Skeletal muscle tissue (tissue), 3 donors: ENCODE measurements at regions not wholly inside any gene's neighbourhood (a gene's known extent, or its start where the extent isn't known, plus 50 kb on each side); places are given as distances from the start of the nearest gene placed in this dataset.

Source experiments
- H3K27ac ChIP-seq: one replicate; pipeline ENCODE4 v1.7.0; 2013; ENCODE audit warnings: mild to moderate bottlenecking, low read depth, low read length, inconsistent platforms
- H3K27me3 ChIP-seq, 3 donors: one replicate each; pipeline ENCODE4 v1.7.0; 2013; ENCODE audit warnings: low read length in 3 of 3; ENCODE audit not compliant: control insufficient read depth in 3 of 3, insufficient read depth in 3 of 3
- H3K36me3 ChIP-seq, 3 donors: one replicate each; pipeline ENCODE4 v1.7.0; 2013; ENCODE audit warnings: low read length in 3 of 3; ENCODE audit not compliant: control insufficient read depth in 3 of 3, insufficient read depth in 3 of 3
- H3K4me1 ChIP-seq, 3 donors: one replicate each; pipeline ENCODE4 v1.7.0; 2013; ENCODE audit warnings: low read length in 3 of 3, mild to moderate bottlenecking in 3 of 3; ENCODE audit not compliant: control insufficient read depth in 3 of 3, insufficient read depth in 3 of 3
- H3K4me3 ChIP-seq, 3 donors: one replicate each; pipeline ENCODE4 v1.7.0; 2013; ENCODE audit warnings: low read length in 3 of 3
- H3K9ac ChIP-seq, 3 donors: one replicate each; pipeline ENCODE4 v1.7.0; 2013; ENCODE audit warnings: low read length in 3 of 3, mild to moderate bottlenecking in 3 of 3, moderate library complexity in 2 of 3, low read depth in 1 of 3
- H3K9me3 ChIP-seq, 3 donors: one replicate each; pipeline ENCODE4 v1.7.0; 2013; ENCODE audit warnings: low read length in 3 of 3; ENCODE audit not compliant: control insufficient read depth in 3 of 3
- donor health status: Osteomylitis.

GRCh38 chr5:2003206-2003605 lies 120.5 kb upstream of the IRX4 start:
- H3K9me3 ChIP-seq = peaks cover 0 to 2% (median 0%) of the 10 kb centered on the region in 3 donors
- H3K27ac ChIP-seq = no peak overlapping the region
- H3K9ac ChIP-seq = no peak overlapping the region
- no peak overlapping the region for H3K4me3 ChIP-seq
- H3K27me3 ChIP-seq = peaks cover 18 to 33% (median 31%) of the 10 kb centered on the region in 3 donors
- H3K36me3 ChIP-seq = no peaks in the 10 kb centered on the region
- H3K4me1 ChIP-seq = peaks cover 0 to 3% (median 3%) of the 10 kb centered on the region in 3 donors

GRCh38 chr5:2001300-2001699 lies 118.6 kb upstream of the IRX4 start:
- H3K27me3 ChIP-seq = peaks cover 6 to 20% (median 17%) of the 10 kb centered on the region in 3 donors

GRCh38 chr5:2000591-2000990 lies 117.9 kb upstream of the IRX4 start:
- no peak overlapping the region for H3K4me3 ChIP-seq
- no peak overlapping the region for H3K9ac ChIP-seq
- peaks cover 0 to 2% (median 0%) of the 10 kb centered on the region in 3 donors for H3K9me3 ChIP-seq
- no peaks in the 10 kb centered on the region for H3K4me1 ChIP-seq
- no peak overlapping the region for H3K27ac ChIP-seq
- H3K27me3 ChIP-seq = peaks cover 6 to 17% (median 15%) of the 10 kb centered on the region in 3 donors
- H3K36me3 ChIP-seq = no peaks in the 10 kb centered on the region

More at GRCh38 chr5:2001300-2001699, 118.6 kb upstream of the IRX4 start:
- Histone ChIP-seq H3K9ac (no peak overlapping the region), H3K9me3 (peaks cover 0 to 2% (median 0%) of the 10 kb centered on the region in 3 donors), H3K36me3 (no peaks in the 10 kb centered on the region), H3K27ac (no peak overlapping the region), H3K4me1 (no peaks in the 10 kb centered on the region), H3K4me3 (no peak overlapping the region)

GRCh38 chr5:1999794-2000193 lies 117.1 kb upstream of the IRX4 start:
- Histone ChIP-seq H3K36me3 (no peaks in the 10 kb centered on the region), H3K4me1 (no peaks in the 10 kb centered on the region), H3K27ac (no peak overlapping the region), H3K9me3 (peaks cover 0 to 2% (median 0%) of the 10 kb centered on the region in 3 donors), H3K9ac (no peak overlapping the region), H3K27me3 (peaks cover 2 to 15% (median 11%) of the 10 kb centered on the region in 3 donors), H3K4me3 (no peak overlapping the region)

- no peak overlapping the region for H3K27ac ChIP-seq
- H3K36me3 ChIP-seq = no peaks in the 10 kb centered on the region
- peaks cover 0 to 2% (median under 1%) of the 10 kb centered on the region in 3 donors for H3K9me3 ChIP-seq
- H3K4me1 ChIP-seq = no peaks in the 10 kb centered on the region
- peaks cover 2 to 8% (median 3%) of the 10 kb centered on the region in 3 donors for H3K27me3 ChIP-seq
- H3K9ac ChIP-seq = no peak overlapping the region
- no peak overlapping the region for H3K4me3 ChIP-seq
These were observed 116.1 kb upstream of the IRX4 start for GRCh38 chr5:1998716-1999317.

- H3K4me1 ChIP-seq = no peaks in the 10 kb centered on the region
- no peak overlapping the region for H3K9ac ChIP-seq
- H3K36me3 ChIP-seq = no peaks in the 10 kb centered on the region
- peaks cover under 1 to 4% (median 3%) of the 10 kb centered on the region in 3 donors for H3K27me3 ChIP-seq
- H3K4me3 ChIP-seq = no peak overlapping the region
- peaks cover 0 to 2% (median 0%) of the 10 kb centered on the region in 3 donors for H3K9me3 ChIP-seq
- no peak overlapping the region for H3K27ac ChIP-seq
These were observed 115.6 kb upstream of the IRX4 start for GRCh38 chr5:1998348-1998669.

GRCh38 chr5:1997640-1998347 lies 115.1 kb upstream of the IRX4 start:
- Histone ChIP-seq H3K9ac (no peak overlapping the region), H3K27me3 (peaks cover 0 to 3% (median 0%) of the 10 kb centered on the region in 3 donors)

GRCh38 chr5:1995491-1995890 lies 112.8 kb upstream of the IRX4 start:
- Histone ChIP-seq H3K9me3 (peaks cover 0 to 3% (median 2%) of the 10 kb centered on the region in 3 donors), H3K27me3 (no peaks in the 10 kb centered on the region), H3K36me3 (no peaks in the 10 kb centered on the region), H3K4me3 (no peak overlapping the region), H3K4me1 (no peaks in the 10 kb centered on the region), H3K27ac (no peak overlapping the region), H3K9ac (no peak overlapping the region)

More at GRCh38 chr5:1997640-1998347, 115.1 kb upstream of the IRX4 start:
- Histone ChIP-seq H3K4me3 (no peak overlapping the region), H3K36me3 (no peaks in the 10 kb centered on the region), H3K27ac (no peak overlapping the region), H3K4me1 (no peaks in the 10 kb centered on the region), H3K9me3 (peaks cover 0 to 2% (median 1%) of the 10 kb centered on the region in 3 donors)

- no peak overlapping the region for H3K9ac ChIP-seq
- H3K36me3 ChIP-seq = no peaks in the 10 kb centered on the region
- no peaks in the 10 kb centered on the region for H3K27me3 ChIP-seq
- H3K4me3 ChIP-seq = no peak overlapping the region
- H3K27ac ChIP-seq = no peak overlapping the region
- no peaks in the 10 kb centered on the region for H3K9me3 ChIP-seq
- no peaks in the 10 kb centered on the region for H3K4me1 ChIP-seq
These were observed 104.7 kb upstream of the IRX4 start for GRCh38 chr5:1987471-1987870.

- Histone ChIP-seq H3K36me3 (no peaks in the 10 kb centered on the region), H3K27ac (no peak overlapping the region), H3K9me3 (no peaks in the 10 kb centered on the region), H3K4me3 (no peak overlapping the region), H3K27me3 (no peaks in the 10 kb centered on the region), H3K4me1 (no peaks in the 10 kb centered on the region), H3K9ac (no peak overlapping the region)
These were observed 103.1 kb upstream of the IRX4 start for GRCh38 chr5:1985781-1986180.
